Pulmonary artery endothelial cell (primary cell): ENCODE measurements at regions not wholly inside any gene's neighbourhood (a gene's known extent, or its start where the extent isn't known, plus 50 kb on each side); places are given as distances from the start of the nearest gene placed in this dataset.

Source experiments
- DNase-seq: peaks from one replicate; pipeline ENCODE4 v3.0.0-alpha.2; 2011; ENCODE audit warnings: low read depth, low spot score

- DNase-seq, result no peak
These were observed 263.9 kb upstream of the IGF1R start for GRCh38 chr15:98384328-98385029.

GRCh38 chr15:98385752-98386381 lies 262.5 kb upstream of the IGF1R start:
- DNase-seq, result no peak

- no peak for DNase-seq
These were observed 261.8 kb upstream of the IGF1R start for GRCh38 chr15:98386561-98386960.

DNA sequence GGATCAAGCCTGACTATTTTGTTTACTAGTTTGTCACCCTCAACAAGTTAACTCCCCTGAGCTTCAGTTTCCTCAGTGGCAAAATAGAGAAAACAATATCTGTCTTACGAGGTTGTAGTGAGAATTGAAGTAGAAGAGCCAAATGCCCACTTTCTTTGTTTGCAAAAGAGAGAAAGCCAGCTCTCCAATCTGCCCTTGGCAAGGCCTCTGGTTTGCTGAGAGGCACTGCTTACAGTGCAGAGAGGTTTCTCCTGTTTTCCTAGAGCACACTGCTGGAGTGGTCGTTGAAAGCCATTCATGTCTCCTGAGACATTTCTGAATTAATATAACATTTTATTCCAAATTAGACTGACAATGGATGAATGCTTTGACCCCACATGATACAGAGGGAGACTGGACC lies 260.5 kb upstream of the IGF1R start:
- DNase-seq, result no peak

- no peak for DNase-seq
These were observed 257.3 kb upstream of the IGF1R start for GRCh38 chr15:98390946-98391530.

GRCh38 chr15:98391568-98391967 lies 256.8 kb upstream of the IGF1R start:
- DNase-seq, result no peak

DNA sequence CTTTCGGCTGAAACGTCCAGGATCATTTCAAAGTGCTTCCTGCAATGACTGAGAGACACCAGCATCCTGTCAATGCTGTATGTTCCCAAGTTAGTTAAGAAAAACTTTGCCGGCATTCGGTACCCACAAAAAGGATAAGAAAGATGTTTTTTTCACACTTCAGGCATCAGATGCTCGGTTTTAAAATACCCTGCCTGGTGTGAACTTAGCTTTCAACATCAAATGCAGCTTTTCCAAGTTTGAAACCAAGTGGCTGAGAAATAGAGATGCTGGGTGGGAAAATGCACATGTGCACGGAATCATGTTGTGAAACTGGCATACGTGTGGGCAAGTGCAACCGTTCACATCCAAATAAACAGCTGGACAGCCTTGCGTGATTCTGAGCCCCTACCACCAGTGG lies 254.9 kb upstream of the IGF1R start:
- DNase-seq, result no peak

GRCh38 chr15:98394546-98394945 lies 253.8 kb upstream of the IGF1R start:
- DNase-seq, result no peak

GRCh38 chr15:98395974-98396610 lies 252.2 kb upstream of the IGF1R start:
- no peak for DNase-seq

GRCh38 chr15:98397419-98397818 lies 250.9 kb upstream of the IGF1R start:
- DNase-seq, result no peak

DNA sequence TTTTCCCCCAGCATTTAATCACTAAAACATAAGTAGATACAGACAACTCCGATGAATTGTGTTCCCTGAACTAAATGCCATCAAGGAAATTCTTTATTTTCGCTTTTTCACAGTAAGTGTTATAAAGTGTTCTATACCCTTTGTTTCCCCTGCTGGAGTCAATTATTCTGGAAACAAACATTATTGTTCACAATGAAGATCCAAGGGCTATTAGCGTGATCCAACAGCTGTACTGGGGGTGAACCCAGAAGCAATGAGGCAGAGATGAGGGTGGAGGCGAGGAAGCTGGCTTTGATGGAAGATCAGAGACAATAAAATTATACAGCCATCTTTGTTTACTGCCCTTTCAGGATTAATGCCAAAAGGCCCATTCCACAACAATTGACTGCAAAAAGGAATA lies 250.3 kb upstream of the IGF1R start:
- no peak for DNase-seq

DNA sequence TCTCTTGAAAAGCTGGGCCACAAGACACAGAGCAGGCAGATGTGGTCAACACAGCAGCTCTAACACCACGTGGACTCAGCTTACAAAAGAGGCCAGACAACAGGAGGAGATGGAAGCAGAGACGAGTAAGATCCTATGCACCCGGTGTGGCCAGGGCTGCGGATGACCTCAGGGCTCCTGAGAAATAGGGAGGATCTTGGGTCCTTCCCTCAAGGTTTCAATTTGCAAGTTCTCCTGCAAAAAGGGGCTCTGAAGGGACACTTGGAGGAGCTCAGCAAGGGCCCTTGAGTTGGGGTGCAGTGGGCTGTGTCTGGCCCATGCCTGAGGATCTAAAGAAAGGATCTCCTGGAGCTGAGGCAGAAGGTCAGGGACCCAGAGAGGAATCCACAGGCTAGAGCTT lies 249.5 kb upstream of the IGF1R start:
- no peak for DNase-seq

- DNase-seq, result no peak
These were observed 248.2 kb upstream of the IGF1R start for GRCh38 chr15:98400120-98400519.

DNA sequence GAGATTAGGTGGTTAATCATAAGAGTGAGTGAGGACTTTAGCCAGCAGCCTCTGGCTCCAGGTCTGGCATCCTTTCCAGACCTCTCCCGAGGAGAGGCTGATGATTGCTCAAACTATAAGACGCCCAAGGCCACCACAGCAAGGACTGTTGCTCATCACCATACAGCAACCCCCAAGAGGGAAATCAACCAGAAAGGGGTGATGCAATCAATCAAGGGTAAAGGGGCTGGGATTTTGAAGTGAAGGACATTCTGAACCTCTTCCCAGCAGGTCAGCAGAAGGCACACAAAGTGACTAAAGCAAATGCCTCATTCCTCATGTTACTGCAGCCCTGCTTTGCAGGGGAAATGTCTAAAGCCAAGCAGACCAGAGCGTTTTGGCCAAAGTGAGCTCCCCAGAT lies 247.3 kb upstream of the IGF1R start:
- DNase-seq, result no peak

GRCh38 chr15:98402486-98402885 lies 245.9 kb upstream of the IGF1R start:
- no peak for DNase-seq

- DNase-seq, result no peak
These were observed 245.2 kb upstream of the IGF1R start for GRCh38 chr15:98403169-98403568.

- no peak for DNase-seq
These were observed 244.8 kb upstream of the IGF1R start for GRCh38 chr15:98403569-98403968.

DNA sequence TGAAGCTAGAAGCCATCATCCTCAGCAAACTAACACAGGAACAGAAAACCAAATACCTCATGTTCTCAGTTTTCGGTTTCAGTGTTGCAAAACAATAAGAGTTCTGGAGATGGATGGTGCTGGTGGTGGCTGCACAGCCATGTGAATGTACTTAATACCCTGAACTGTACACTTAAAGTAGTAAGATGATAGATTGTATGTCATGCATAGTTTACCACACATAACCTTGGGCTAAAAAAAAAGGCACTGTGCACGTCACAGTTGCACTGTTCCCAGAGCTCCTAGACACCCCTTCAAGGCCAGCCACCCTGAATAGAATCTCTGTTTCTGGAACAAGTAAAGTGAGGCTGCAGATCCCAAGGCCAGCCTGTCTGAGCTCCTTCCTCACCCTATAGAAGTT lies 243.3 kb upstream of the IGF1R start:
- DNase-seq, result no peak

DNA sequence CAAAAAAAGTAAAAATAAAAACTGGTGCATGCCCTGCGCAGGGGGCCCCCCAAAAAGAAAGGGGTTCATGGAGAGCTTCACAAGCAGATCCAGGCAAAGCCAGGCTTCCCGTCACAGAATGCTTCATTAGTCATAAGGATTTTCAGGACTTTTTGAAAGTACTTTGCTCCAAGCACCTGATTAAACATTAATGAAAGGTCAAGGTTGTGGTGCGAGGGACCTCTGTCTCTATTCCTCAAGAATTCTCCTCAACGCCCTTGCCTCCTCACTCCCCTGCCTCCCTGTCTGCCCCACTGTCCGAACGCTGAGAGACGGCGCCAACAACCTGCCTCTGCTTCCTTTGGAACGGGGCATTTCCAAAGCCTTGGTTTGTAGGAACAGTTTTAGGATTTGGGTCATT lies 240.1 kb upstream of the IGF1R start:
- no peak for DNase-seq

DNA sequence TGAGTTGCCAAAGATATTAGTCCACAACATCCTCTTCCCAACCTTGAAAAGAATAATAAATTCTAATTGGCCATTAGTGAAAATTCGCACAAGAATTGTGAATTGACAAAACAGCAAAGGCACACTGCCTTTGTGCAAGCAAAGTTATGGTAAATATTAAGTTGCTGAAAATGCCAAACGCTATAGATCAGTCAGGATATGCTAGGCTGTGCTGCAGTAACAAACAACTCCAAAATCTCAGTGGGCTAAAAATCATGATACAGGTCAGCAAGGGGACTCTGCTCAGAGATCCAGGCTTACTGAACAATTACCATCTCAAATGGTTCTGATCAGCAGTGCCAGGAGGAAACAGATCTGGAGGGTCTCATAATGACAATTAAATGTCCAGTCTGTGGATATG lies 238.0 kb upstream of the IGF1R start:
- DNase-seq, result no peak

- no peak for DNase-seq
These were observed 235.5 kb upstream of the IGF1R start for GRCh38 chr15:98412852-98413251.

DNA sequence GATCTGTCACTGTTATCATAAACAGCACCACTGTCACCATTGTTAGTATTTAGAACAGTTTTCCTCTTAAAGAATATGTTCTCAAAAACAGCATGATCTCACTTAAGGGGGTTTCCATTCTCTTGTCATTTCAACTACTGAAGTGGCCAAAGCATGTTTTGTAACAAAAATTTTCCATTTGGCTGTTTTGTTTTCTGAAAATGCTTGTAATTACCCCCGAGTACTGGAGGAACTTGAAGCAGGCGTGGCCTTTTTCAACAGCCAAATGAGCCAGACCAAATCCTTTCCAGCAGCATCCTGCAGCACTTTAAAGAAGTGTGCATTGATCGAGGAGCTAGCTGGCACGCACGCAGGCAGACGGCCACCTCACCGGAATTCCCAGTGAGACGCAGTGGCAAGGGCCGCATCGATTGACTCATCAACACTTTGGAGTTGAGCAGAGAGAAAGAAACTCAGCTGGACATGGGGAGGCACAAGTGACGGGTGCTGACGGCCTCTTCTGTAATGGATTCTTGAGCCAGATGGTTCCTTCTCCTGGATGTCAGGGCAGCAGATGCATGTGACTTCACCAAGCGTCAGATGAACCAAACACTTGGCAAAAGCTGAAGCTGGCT lies 234.3 kb upstream of the IGF1R start:
- no peak for DNase-seq
